Caco-2 (cell line): ENCODE measurements at regions not wholly inside any gene's neighbourhood (a gene's known extent, or its start where the extent isn't known, plus 50 kb on each side); places are given as distances from the start of the nearest gene placed in this dataset.

Experiments
- BruUV-seq: library from RNA; stranded (reverse); fragments of 400-500 nt; replicated peaks from 2 replicates; lab custom pipeline; 2021; lab: Mats Ljungman, UMichigan
- CTCF ChIA-PET: fragments of 300-600 bp; sonication (Branson Sonifier 250); formaldehyde crosslinking; loops from one replicate; lab custom pipeline; 2022; ENCODE audit warnings: antibody characterized with exemption; lab: Charles Lee
- POLR2A ChIA-PET: fragments of 300-600 bp; sonication (Branson Sonifier 250); formaldehyde crosslinking; loops from one replicate; lab custom pipeline; 2022; ENCODE audit warnings: antibody characterized with exemption; lab: Charles Lee
- DNase-seq, 2 experiments: peaks; one replicate each; pipeline versions ENCODE4 v3.0.0 to v3.0.0-alpha.2; 2020 to 2022
- H3K27me3 ChIP-seq: replicated peaks from 2 replicates; pipeline ENCODE4 v1.6.0; 2011; ENCODE audit warnings: low read length; ENCODE audit not compliant: control insufficient read depth, insufficient read depth
- H3K36me3 ChIP-seq: 2 replicates; pipeline ENCODE4 v1.5.1; 2011; ENCODE audit warnings: low read length; ENCODE audit not compliant: control insufficient read depth, insufficient read depth
- H3K4me1 ChIP-seq: fragments of 250-450 bp; sonication (Bioruptor Pico); 2 replicates; pipeline ENCODE4 v1.5.1; 2020; ENCODE audit warnings: mild to moderate bottlenecking
- H3K4me3 ChIP-seq: 2 replicates; pipeline ENCODE4 v1.5.1; 2011; ENCODE audit warnings: low read depth, mild to moderate bottlenecking, control low read depth, low read length
- H3K9me3 ChIP-seq: fragments of 250-450 bp; sonication (Bioruptor Pico); 2 replicates; pipeline ENCODE4 v1.5.1; 2020; ENCODE audit warnings: mild to moderate bottlenecking, moderate library complexity
- H3K27ac Mint-ChIP-seq: one replicate; pipeline ENCODE4 v1.8.0; 2022; ENCODE audit warnings: mixed read lengths; ENCODE audit not compliant: unreplicated experiment
- H3K27me3 Mint-ChIP-seq: one replicate; pipeline ENCODE4 v1.8.0; 2022; ENCODE audit warnings: mixed read lengths; ENCODE audit not compliant: insufficient read depth, unreplicated experiment
- H3K36me3 Mint-ChIP-seq: one replicate; pipeline ENCODE4 v1.8.0; 2022; ENCODE audit warnings: mild to moderate bottlenecking, mixed read lengths; ENCODE audit not compliant: insufficient read depth, unreplicated experiment
- H3K4me1 Mint-ChIP-seq: one replicate; pipeline ENCODE4 v1.8.0; 2022; ENCODE audit warnings: low read depth, mixed read lengths; ENCODE audit not compliant: unreplicated experiment
- H3K4me3 Mint-ChIP-seq: one replicate; pipeline ENCODE4 v1.8.0; 2022; ENCODE audit warnings: mild to moderate bottlenecking, moderate library complexity, mixed read lengths; ENCODE audit not compliant: unreplicated experiment
- H3K9me3 Mint-ChIP-seq: one replicate; pipeline ENCODE4 v1.8.0; 2022; ENCODE audit warnings: mixed read lengths; ENCODE audit not compliant: unreplicated experiment
- intact Hi-C: fragments of 100-400 bp; cut with micrococcal nuclease; formaldehyde crosslinking; loops from one replicate; pipeline ENCODE4 v1.10.0; 2022; ENCODE audit not compliant: unreplicated experiment
- TF ChIP-seq, protein P1 (sequence below), 2 experiments: fragments of 200-600 bp in 1 of 2; IDR thresholded peaks; 1 replicate in 1 of 2; 2 replicates in 1 of 2; pipeline versions ENCODE4 v1.5.1 to v1.8.0; 2011 to 2022; ENCODE audit warnings: antibody characterized with exemption in 1 of 2, control low read depth in 1 of 2, inconsistent platforms in 1 of 2, low read depth in 1 of 2, low read length in 1 of 2, mild to moderate bottlenecking in 1 of 2, moderate library complexity in 1 of 2; ENCODE audit not compliant: insufficient read depth in 1 of 2, severe bottlenecking in 1 of 2, unreplicated experiment in 1 of 2

DNA sequence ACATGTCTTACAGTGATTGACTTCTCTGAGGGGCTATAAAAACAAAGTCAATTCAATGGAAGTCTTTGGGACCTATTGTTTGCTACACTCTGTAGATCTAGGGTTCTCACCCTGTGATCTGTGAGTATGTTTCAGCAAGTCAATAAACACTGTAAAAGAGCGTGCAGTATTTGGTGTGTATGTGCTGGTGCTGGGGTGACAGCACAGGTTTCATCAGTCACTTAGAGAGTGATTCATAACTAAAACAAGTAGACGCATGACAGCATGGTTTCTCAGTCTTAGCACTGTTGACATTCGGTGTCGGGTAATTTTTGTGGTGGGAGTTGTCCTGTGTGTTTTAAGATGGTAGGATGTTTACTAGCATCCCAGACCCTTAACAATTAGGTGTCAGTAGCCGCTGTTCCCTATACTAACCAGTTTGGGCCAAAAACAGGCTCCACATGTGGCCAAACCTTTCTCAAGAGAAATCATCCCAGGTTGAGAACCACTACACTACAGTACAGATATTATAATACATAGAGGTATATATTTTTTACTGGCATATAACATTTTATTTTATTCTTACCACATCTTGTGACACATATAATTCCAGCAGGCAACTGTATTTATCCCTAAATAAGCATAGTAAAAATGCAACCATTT is 411.8 kb downstream of the ARL4A start:
- no peaks in the 10 kb centered on the region for H3K36me3 ChIP-seq
- no peaks in the 10 kb centered on the region for H3K4me1 ChIP-seq
- no peaks in the 10 kb centered on the region for H3K9me3 ChIP-seq
- no peak for DNase-seq
- H3K4me1 Mint-ChIP-seq = peaks cover 1% of the 10 kb centered on the region
- no peaks in the 10 kb centered on the region for H3K9me3 Mint-ChIP-seq
- H3K27me3 Mint-ChIP-seq = no peaks in the 10 kb centered on the region
- TF ChIP-seq, protein P1, sequence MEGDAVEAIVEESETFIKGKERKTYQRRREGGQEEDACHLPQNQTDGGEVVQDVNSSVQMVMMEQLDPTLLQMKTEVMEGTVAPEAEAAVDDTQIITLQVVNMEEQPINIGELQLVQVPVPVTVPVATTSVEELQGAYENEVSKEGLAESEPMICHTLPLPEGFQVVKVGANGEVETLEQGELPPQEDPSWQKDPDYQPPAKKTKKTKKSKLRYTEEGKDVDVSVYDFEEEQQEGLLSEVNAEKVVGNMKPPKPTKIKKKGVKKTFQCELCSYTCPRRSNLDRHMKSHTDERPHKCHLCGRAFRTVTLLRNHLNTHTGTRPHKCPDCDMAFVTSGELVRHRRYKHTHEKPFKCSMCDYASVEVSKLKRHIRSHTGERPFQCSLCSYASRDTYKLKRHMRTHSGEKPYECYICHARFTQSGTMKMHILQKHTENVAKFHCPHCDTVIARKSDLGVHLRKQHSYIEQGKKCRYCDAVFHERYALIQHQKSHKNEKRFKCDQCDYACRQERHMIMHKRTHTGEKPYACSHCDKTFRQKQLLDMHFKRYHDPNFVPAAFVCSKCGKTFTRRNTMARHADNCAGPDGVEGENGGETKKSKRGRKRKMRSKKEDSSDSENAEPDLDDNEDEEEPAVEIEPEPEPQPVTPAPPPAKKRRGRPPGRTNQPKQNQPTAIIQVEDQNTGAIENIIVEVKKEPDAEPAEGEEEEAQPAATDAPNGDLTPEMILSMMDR (IDR thresholded peaks at IDR 0.05; ENCODE audit: insufficient read depth in 1 of 2, low read depth in 1 of 2, low read length in 1 of 2, severe bottlenecking in 1 of 2, unreplicated experiment in 1 of 2) = no peak
- no peak overlapping the region for H3K27ac Mint-ChIP-seq
- H3K27me3 ChIP-seq = no peaks in the 10 kb centered on the region
- ChIA-PET CTCF (no interaction called here), POLR2A (no interaction called here)
- no TSS peak for BruUV-seq
- H3K36me3 Mint-ChIP-seq = peaks cover 20% of the 10 kb centered on the region
- H3K4me3 Mint-ChIP-seq = no peak overlapping the region
- H3K4me3 ChIP-seq = no peak overlapping the region
- intact Hi-C loops = no loop called here

DNA sequence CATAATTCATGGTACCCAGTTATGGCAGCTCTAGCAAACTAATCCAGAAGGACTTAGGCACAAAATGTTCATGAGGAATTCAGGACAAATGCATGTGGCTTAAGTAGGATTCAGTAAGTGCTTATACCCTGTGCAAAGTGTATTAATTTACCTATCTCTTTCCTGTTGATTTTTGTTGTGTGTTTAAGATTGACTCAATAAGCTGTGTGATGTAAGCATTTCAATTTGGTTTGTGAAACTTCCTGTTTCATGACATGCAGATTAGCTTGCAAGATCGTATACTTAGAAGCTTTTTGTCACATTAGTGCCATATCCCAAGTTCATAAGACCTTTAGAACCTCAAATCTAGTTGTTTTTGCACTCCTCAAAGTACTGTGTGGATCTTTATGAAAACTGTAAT is 416.7 kb downstream of the ARL4A start:
- TF ChIP-seq, protein P1 (IDR thresholded peaks at IDR 0.05; ENCODE audit: insufficient read depth in 1 of 2, low read depth in 1 of 2, low read length in 1 of 2, severe bottlenecking in 1 of 2, unreplicated experiment in 1 of 2) = no peak
- Histone ChIP-seq H3K4me1 (no peaks in the 10 kb centered on the region), H3K4me3 (no peak overlapping the region), H3K27me3 (no peaks in the 10 kb centered on the region), H3K36me3 (no peaks in the 10 kb centered on the region; the same call in 1 of the 2 replicates), H3K9me3 (no peaks in the 10 kb centered on the region)
- Mint-ChIP-seq H3K27me3 (no peaks in the 10 kb centered on the region), H3K27ac (no peak overlapping the region), H3K4me3 (no peak overlapping the region), H3K9me3 (no peaks in the 10 kb centered on the region), H3K4me1 (peaks cover 7% of the 10 kb centered on the region), H3K36me3 (peaks cover 12% of the 10 kb centered on the region)
- CTCF ChIA-PET = interaction anchor here (1.1 kb wide), 1 partner anchor 417 kb away, joined by 5 read pairs; the partner anchor contains the start of gene ARL4A
- BruUV-seq = no TSS peak
- intact Hi-C loops = no loop called here
- POLR2A ChIA-PET = no interaction called here
- DNase-seq = no peak

- peaks cover 19% of the 10 kb centered on the region for H3K36me3 Mint-ChIP-seq
- CTCF ChIA-PET = interaction anchor here (1.1 kb wide), 1 partner anchor 418 kb away, joined by 5 read pairs; the partner anchor contains the start of gene ARL4A
- intact Hi-C loops = no loop called here
- TF ChIP-seq, protein P1 (IDR thresholded peaks at IDR 0.05; ENCODE audit: insufficient read depth in 1 of 2, low read depth in 1 of 2, low read length in 1 of 2, severe bottlenecking in 1 of 2, unreplicated experiment in 1 of 2) = no peak
- BruUV-seq = no TSS peak
- no peak for DNase-seq
- Histone ChIP-seq H3K36me3 (peaks cover 5% of the 10 kb centered on the region), H3K4me1 (no peaks in the 10 kb centered on the region), H3K9me3 (no peaks in the 10 kb centered on the region), H3K4me3 (no peak overlapping the region), H3K27me3 (no peaks in the 10 kb centered on the region)
- POLR2A ChIA-PET = no interaction called here
- no peaks in the 10 kb centered on the region for H3K27me3 Mint-ChIP-seq
- peaks cover 7% of the 10 kb centered on the region for H3K4me1 Mint-ChIP-seq
- H3K4me3 Mint-ChIP-seq = no peak overlapping the region
- H3K27ac Mint-ChIP-seq = no peak overlapping the region
- H3K9me3 Mint-ChIP-seq = no peaks in the 10 kb centered on the region
Observed at GRCh38 chr7:13105209-13105608, 417.8 kb downstream of the ARL4A start.
